PC-9 (cell line): ENCODE measurements at regions not wholly inside any gene's neighbourhood (a gene's known extent, or its start where the extent isn't known, plus 50 kb on each side); places are given as distances from the start of the nearest gene placed in this dataset.

Experiments
- EZH2 ChIP-seq: fragments of 200-600 bp; sonication (generic); IDR thresholded peaks from 2 replicates; pipeline ENCODE4 v1.8.0; 2017; ENCODE audit warnings: antibody characterized with exemption, low read depth
- TF ChIP-seq, protein P1 (sequence below): fragments of 200-600 bp; sonication (generic); conservative IDR thresholded peaks from 2 replicates; pipeline ENCODE4 v1.6.1; 2017; ENCODE audit warnings: mixed run types, antibody characterized with exemption, mild to moderate bottlenecking, moderate library complexity

DNA sequence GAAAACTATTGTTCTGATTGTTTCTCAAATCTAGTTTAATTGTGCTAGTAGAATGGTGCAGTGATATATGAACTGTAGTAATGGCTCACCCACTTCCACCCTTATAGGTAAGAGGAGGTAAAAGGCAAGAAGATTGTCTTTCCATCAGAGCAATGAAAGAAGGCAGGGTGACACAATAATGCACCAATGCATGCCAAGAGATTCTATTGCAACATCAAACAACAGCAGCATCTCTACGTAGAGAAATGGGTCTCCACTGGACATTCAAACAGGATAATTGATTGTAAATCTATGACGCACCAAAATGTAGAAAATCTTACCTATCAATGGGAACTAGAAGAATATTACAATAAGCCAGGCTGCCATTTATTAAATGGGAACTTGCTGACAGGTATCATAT lies 107.0 kb upstream of the ISL1 start:
- TF ChIP-seq, protein P1, sequence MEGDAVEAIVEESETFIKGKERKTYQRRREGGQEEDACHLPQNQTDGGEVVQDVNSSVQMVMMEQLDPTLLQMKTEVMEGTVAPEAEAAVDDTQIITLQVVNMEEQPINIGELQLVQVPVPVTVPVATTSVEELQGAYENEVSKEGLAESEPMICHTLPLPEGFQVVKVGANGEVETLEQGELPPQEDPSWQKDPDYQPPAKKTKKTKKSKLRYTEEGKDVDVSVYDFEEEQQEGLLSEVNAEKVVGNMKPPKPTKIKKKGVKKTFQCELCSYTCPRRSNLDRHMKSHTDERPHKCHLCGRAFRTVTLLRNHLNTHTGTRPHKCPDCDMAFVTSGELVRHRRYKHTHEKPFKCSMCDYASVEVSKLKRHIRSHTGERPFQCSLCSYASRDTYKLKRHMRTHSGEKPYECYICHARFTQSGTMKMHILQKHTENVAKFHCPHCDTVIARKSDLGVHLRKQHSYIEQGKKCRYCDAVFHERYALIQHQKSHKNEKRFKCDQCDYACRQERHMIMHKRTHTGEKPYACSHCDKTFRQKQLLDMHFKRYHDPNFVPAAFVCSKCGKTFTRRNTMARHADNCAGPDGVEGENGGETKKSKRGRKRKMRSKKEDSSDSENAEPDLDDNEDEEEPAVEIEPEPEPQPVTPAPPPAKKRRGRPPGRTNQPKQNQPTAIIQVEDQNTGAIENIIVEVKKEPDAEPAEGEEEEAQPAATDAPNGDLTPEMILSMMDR = no peak
- no peak for TF ChIP-seq EZH2
